Gastrocnemius medialis (tissue), 4 donors: ENCODE measurements at regions not wholly inside any gene's neighbourhood (a gene's known extent, or its start where the extent isn't known, plus 50 kb on each side); places are given as distances from the start of the nearest gene placed in this dataset.

Experiments used
- ATAC-seq, 2 donors: fragments of 150-250 bp; one replicate each; pipeline ENCODE4 v1.9.1; 2016
- DNase-seq, 2 donors: peaks; one replicate each; pipeline ENCODE4 v3.0.0-alpha.2; 2019
- H3K27ac ChIP-seq, 4 donors: fragments of 200-600 bp; sonication (generic); 1 replicate in 1 of 4; 2 replicates in 3 of 4; pipeline ENCODE4 v1.5.1; 2016 to 2018; ENCODE audit warnings: mild to moderate bottlenecking in 2 of 4, moderate library complexity in 1 of 4
- H3K27me3 ChIP-seq, 3 donors: fragments of 200-600 bp; sonication (generic) in 2 of 3; 1 replicate in 1 of 3; 2 replicates in 2 of 3; pipeline versions ENCODE4 v1.5.1 to v1.6.0; 2016 to 2019; ENCODE audit warnings: mild to moderate bottlenecking in 1 of 3, moderate library complexity in 1 of 3
- H3K36me3 ChIP-seq, 2 donors: fragments of 200-600 bp; sonication (generic) in 1 of 2; one replicate each; pipeline ENCODE4 v1.5.1; 2017 to 2018
- H3K4me1 ChIP-seq, 2 donors: fragments of 200-600 bp; sonication (generic) in 1 of 2; one replicate each; pipeline ENCODE4 v1.5.1; 2016 to 2017; ENCODE audit warnings: mild to moderate bottlenecking in 2 of 2
- H3K4me3 ChIP-seq, 4 donors: fragments of 200-600 bp; sonication (generic) in 3 of 4; 1 replicate in 1 of 4; 2 replicates in 3 of 4; pipeline ENCODE4 v1.5.1; 2016 to 2019; ENCODE audit warnings: mild to moderate bottlenecking in 2 of 4
- H3K9me3 ChIP-seq, 3 donors: fragments of 200-600 bp; sonication (generic) in 2 of 3; 1 replicate in 1 of 3; 2 replicates in 2 of 3; pipeline ENCODE4 v1.5.1; 2016 to 2019
- CTCF ChIP-seq, 5 experiments: fragments of 450-650 bp in 3 of 5; fragments of 200-600 bp in 2 of 5; sonication (generic) in 2 of 5; IDR thresholded peaks in 4 of 5; conservative IDR thresholded peaks in 1 of 5; 1 replicate in 4 of 5; 2 replicates in 1 of 5; pipeline ENCODE4 v1.5.1; 2016 to 2019; ENCODE audit warnings: antibody characterized with exemption in 5 of 5, mild to moderate bottlenecking in 3 of 5, moderate library complexity in 3 of 5
- POLR2A ChIP-seq, 2 donors: fragments of 450-650 bp; IDR thresholded peaks; one replicate each; pipeline ENCODE4 v1.6.1; 2017; ENCODE audit warnings: antibody characterized with exemption in 2 of 2, mild to moderate bottlenecking in 2 of 2, moderate library complexity in 2 of 2
- in situ Hi-C, 4 donors: fragments of 200-750 bp; cut with MboI; loops; one replicate each; pipeline versions ENCODE4 v1.15.0 to v1.8.0; 2017; ENCODE audit warnings: low sequenced_read_pairs in 4 of 4
- intact Hi-C: fragments of 100-400 bp; cut with DNase I; formaldehyde crosslinking; loops from one replicate; pipeline ENCODE4 v1.15.1; 2023; ENCODE audit warnings: low total_unique reads

- ATAC-seq: no peak
- H3K4me1 ChIP-seq: no peaks in the 10 kb centered on the region
These were observed 336.7 kb downstream of the LPIN1 start for GRCh38 chr2:12083081-12083581.

GRCh38 chr2:12083713-12084419 is 337.4 kb downstream of the LPIN1 start:
- no peak for ATAC-seq
- Histone ChIP-seq H3K4me3 (no peak overlapping the region), H3K27ac (no peak overlapping the region), H3K9me3 (no peaks in the 10 kb centered on the region), H3K36me3 (no peaks in the 10 kb centered on the region), H3K27me3 (no peaks in the 10 kb centered on the region), H3K4me1 (no peaks in the 10 kb centered on the region)
- intact Hi-C loops: no loop called here
- no peak for DNase-seq
- TF ChIP-seq CTCF (IDR thresholded peaks at IDR 0.05 in 4 of 5, conservative IDR thresholded peaks at IDR 0.05 in 1 of 5) (no peak), POLR2A (IDR thresholded peaks at IDR 0.05) (no peak)
- in situ Hi-C loops: no loop called here

More at GRCh38 chr2:12083081-12083581, 336.7 kb downstream of the LPIN1 start:
- Histone ChIP-seq H3K4me3 (no peak overlapping the region), H3K27ac (no peak overlapping the region), H3K27me3 (no peaks in the 10 kb centered on the region), H3K9me3 (no peaks in the 10 kb centered on the region), H3K36me3 (no peaks in the 10 kb centered on the region)
- DNase-seq: no peak
- intact Hi-C loops (no loop called here), in situ Hi-C loops (no loop called here)
- no peak for TF ChIP-seq POLR2A (IDR thresholded peaks at IDR 0.05)

- in situ Hi-C loops (no loop called here), intact Hi-C loops (no loop called here)
- Histone ChIP-seq H3K27ac (no peak overlapping the region), H3K27me3 (no peaks in the 10 kb centered on the region), H3K36me3 (no peaks in the 10 kb centered on the region), H3K4me3 (no peak overlapping the region), H3K4me1 (no peaks in the 10 kb centered on the region), H3K9me3 (no peaks in the 10 kb centered on the region)
- TF ChIP-seq POLR2A (IDR thresholded peaks at IDR 0.05): no peak
- TF ChIP-seq CTCF (IDR thresholded peaks at IDR 0.05 in 4 of 5, conservative IDR thresholded peaks at IDR 0.05 in 1 of 5): no peak
- ATAC-seq: no peak
- no peak for DNase-seq
These were observed 340.7 kb downstream of the LPIN1 start for GRCh38 chr2:12087175-12087574.

- intact Hi-C loops: no loop called here
- no peaks in the 10 kb centered on the region for H3K9me3 ChIP-seq
- TF ChIP-seq CTCF (IDR thresholded peaks at IDR 0.05 in 4 of 5, conservative IDR thresholded peaks at IDR 0.05 in 1 of 5): no peak
- no peak for TF ChIP-seq POLR2A (IDR thresholded peaks at IDR 0.05)
- H3K27me3 ChIP-seq: no peaks in the 10 kb centered on the region
- no peaks in the 10 kb centered on the region for H3K36me3 ChIP-seq
- no peaks in the 10 kb centered on the region for H3K4me1 ChIP-seq
- no peak overlapping the region for H3K4me3 ChIP-seq
- H3K27ac ChIP-seq: no peak overlapping the region
- ATAC-seq: no peak
- in situ Hi-C loops: no loop called here
- no peak for DNase-seq
These were observed 341.4 kb downstream of the LPIN1 start for GRCh38 chr2:12087671-12088380.

GRCh38 chr2:12089001-12089400 is 342.6 kb downstream of the LPIN1 start:
- Histone ChIP-seq H3K27me3 (no peaks in the 10 kb centered on the region), H3K9me3 (no peaks in the 10 kb centered on the region), H3K27ac (no peak overlapping the region), H3K4me1 (no peaks in the 10 kb centered on the region), H3K4me3 (no peak overlapping the region), H3K36me3 (no peaks in the 10 kb centered on the region)
- no peak for DNase-seq
- TF ChIP-seq CTCF (IDR thresholded peaks at IDR 0.05 in 4 of 5, conservative IDR thresholded peaks at IDR 0.05 in 1 of 5) (no peak), POLR2A (IDR thresholded peaks at IDR 0.05) (no peak)
- no peak for ATAC-seq
- intact Hi-C loops: no loop called here
- in situ Hi-C loops: no loop called here
